Neuronal stem cell (in vitro differentiated cells): ENCODE measurements at regions not wholly inside any gene's neighbourhood (a gene's known extent, or its start where the extent isn't known, plus 50 kb on each side); places are given as distances from the start of the nearest gene placed in this dataset.

ENCODE experiments used
- DNase-seq: peaks from one replicate; pipeline ENCODE4 v3.0.0-alpha.2; 2013; ENCODE audit warnings: low spot score
- H2AFZ ChIP-seq: one replicate; pipeline ENCODE4 v1.6.1; 2013; ENCODE audit warnings: mild to moderate bottlenecking, low read length, inconsistent platforms
- H2AK5ac ChIP-seq: 2 replicates; pipeline ENCODE4 v1.6.1; 2013; ENCODE audit warnings: low read depth, mild to moderate bottlenecking, inconsistent platforms, low read length, moderate library complexity, mixed read lengths
- H2BK120ac ChIP-seq: 2 replicates; pipeline ENCODE4 v1.6.1; 2013; ENCODE audit warnings: low read depth, mild to moderate bottlenecking, inconsistent platforms, low read length, moderate library complexity, mixed read lengths
- H2BK12ac ChIP-seq: one replicate; pipeline ENCODE4 v1.6.1; 2013; ENCODE audit warnings: low read length, inconsistent platforms
- H2BK15ac ChIP-seq: 2 replicates; pipeline ENCODE4 v1.6.1; 2013; ENCODE audit warnings: mild to moderate bottlenecking, low read length, inconsistent platforms, mixed read lengths
- H2BK5ac ChIP-seq: one replicate; pipeline ENCODE4 v1.6.1; 2013; ENCODE audit warnings: inconsistent platforms, mild to moderate bottlenecking, low read length, moderate library complexity
- H3K14ac ChIP-seq: one replicate; pipeline ENCODE4 v1.6.1; 2013; ENCODE audit warnings: low read length, inconsistent platforms
- H3K18ac ChIP-seq: 2 replicates; pipeline ENCODE4 v1.6.1; 2013; ENCODE audit warnings: low read length, inconsistent platforms
- H3K23ac ChIP-seq: 2 replicates; pipeline ENCODE4 v1.6.1; 2013; ENCODE audit warnings: low read depth, mild to moderate bottlenecking, mixed read lengths, low read length, inconsistent platforms; ENCODE audit not compliant: poor library complexity
- H3K27ac ChIP-seq: replicated peaks from 3 replicates; pipeline ENCODE4 v1.5.1; 2013; ENCODE audit warnings: low read length, inconsistent platforms
- H3K27me3 ChIP-seq, 3 experiments: 2 replicates each; pipeline ENCODE4 v1.6.1; 2013; ENCODE audit warnings: low read length in 3 of 3, mild to moderate bottlenecking in 2 of 3, inconsistent platforms in 1 of 3, low read depth in 1 of 3, mixed read lengths in 1 of 3, moderate library complexity in 1 of 3; ENCODE audit not compliant: control insufficient read depth in 3 of 3, insufficient read depth in 3 of 3
- H3K36me3 ChIP-seq, 2 donors: replicated peaks in 1 of 2; 2 replicates each; pipeline ENCODE4 v1.6.1; 2013; ENCODE audit warnings: low read length in 2 of 2; ENCODE audit not compliant: control insufficient read depth in 2 of 2, insufficient read depth in 2 of 2
- H3K4ac ChIP-seq: 2 replicates; pipeline ENCODE4 v1.6.1; 2013; ENCODE audit warnings: inconsistent platforms, mild to moderate bottlenecking, low read length, moderate library complexity
- H3K4me1 ChIP-seq, 2 donors: 1 replicate in 1 of 2; 2 replicates in 1 of 2; pipeline ENCODE4 v1.6.1; 2013; ENCODE audit warnings: low read length in 2 of 2, low read depth in 1 of 2; ENCODE audit not compliant: control insufficient read depth in 2 of 2, insufficient read depth in 1 of 2
- H3K4me2 ChIP-seq: one replicate; pipeline ENCODE4 v1.6.1; 2013; ENCODE audit warnings: mild to moderate bottlenecking, low read length, inconsistent platforms; ENCODE audit not compliant: insufficient read depth, poor library complexity, severe bottlenecking
- H3K4me3 ChIP-seq, 2 donors: 2 replicates each; pipeline ENCODE4 v1.5.1; 2013; ENCODE audit warnings: low read length in 2 of 2, mild to moderate bottlenecking in 2 of 2, inconsistent platforms in 1 of 2, moderate library complexity in 1 of 2
- H3K79me1 ChIP-seq: one replicate; pipeline ENCODE4 v1.6.1; 2013; ENCODE audit warnings: low read depth, mild to moderate bottlenecking, inconsistent platforms, low read length, moderate library complexity
- H3K9ac ChIP-seq: one replicate; pipeline ENCODE4 v1.6.1; 2013; ENCODE audit warnings: mild to moderate bottlenecking, low read depth, low read length, inconsistent platforms; ENCODE audit not compliant: poor library complexity
- H3K9me3 ChIP-seq, 2 donors: replicated peaks in 1 of 2; 2 replicates each; pipeline versions ENCODE3 to v1.6.1; 2013; ENCODE audit warnings: low read length in 2 of 2, mild to moderate bottlenecking in 2 of 2, inconsistent platforms in 1 of 2, low read depth in 1 of 2, mixed read lengths in 1 of 2, moderate library complexity in 1 of 2; ENCODE audit not compliant: control insufficient read depth in 2 of 2, insufficient read depth in 1 of 2
- H4K8ac ChIP-seq: one replicate; pipeline ENCODE4 v1.6.1; 2013; ENCODE audit warnings: low read depth, mild to moderate bottlenecking, inconsistent platforms, low read length, moderate library complexity
- H4K91ac ChIP-seq: one replicate; pipeline ENCODE4 v1.6.1; 2013; ENCODE audit warnings: low read length, low read depth, mild to moderate bottlenecking, inconsistent platforms; ENCODE audit not compliant: poor library complexity
- WGBS, 2 donors: extraction: QIAGEN DNeasy Blood & Tissue Kit; methylation state at CpG; one replicate each; pipeline ENCODE4 v1.1.7; 2013; ENCODE audit warnings: missing lambda C conversion rate in 2 of 2, mixed read lengths in 1 of 2; ENCODE audit not compliant: insufficient read length in 2 of 2, insufficient replicate concordance in 1 of 2; ENCODE audit errors: extremely low coverage in 2 of 2; 5-methylcytosine and 5-hydroxymethylcytosine counted together

DNA sequence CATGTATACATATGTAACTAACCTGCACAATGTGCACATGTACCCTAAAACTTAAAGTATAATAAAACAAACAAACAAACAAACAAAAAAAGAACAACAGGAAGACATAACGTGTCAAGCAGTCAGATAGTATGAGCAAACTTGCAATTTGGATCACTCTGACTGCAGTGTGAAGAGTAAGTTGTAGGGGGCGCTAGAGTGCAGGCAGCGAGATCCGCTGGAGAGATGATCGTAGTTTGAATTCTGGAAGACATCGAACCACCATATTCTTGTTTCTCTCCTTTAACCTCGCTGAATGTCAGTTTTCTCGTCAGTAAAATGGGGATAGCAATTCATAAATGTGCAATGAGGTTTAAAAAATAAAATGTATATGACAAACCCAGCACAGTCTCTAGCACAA, 165.2 kb upstream of the LMCD1 start:
- Histone ChIP-seq H4K91ac (no peak overlapping the region), H2AFZ (no peak overlapping the region), H2BK5ac (no peak overlapping the region), H3K9me3 (peaks cover 0 to 1% of the 10 kb centered on the region in 2 donors), H3K36me3 (no peaks in the 10 kb centered on the region), H3K4me3 (no peak overlapping the region), H3K14ac (no peak overlapping the region), H3K79me1 (no peaks in the 10 kb centered on the region), H2BK120ac (no peak overlapping the region), H3K4me2 (no peak overlapping the region), H3K4me1 (no peaks in the 10 kb centered on the region), H2BK15ac (no peak overlapping the region), H3K27me3 (no peaks in the 10 kb centered on the region), H3K23ac (no peak overlapping the region), H3K27ac (no peak overlapping the region), H4K8ac (no peak overlapping the region), H2AK5ac (no peak overlapping the region), H3K18ac (no peak overlapping the region), H3K4ac (no peak overlapping the region), H2BK12ac (no peak overlapping the region), H3K9ac (no peak overlapping the region)
- DNase-seq = no peak
- WGBS, 2 donors = no CpG with 5 or more reads among the region's 8 CpGs

DNA sequence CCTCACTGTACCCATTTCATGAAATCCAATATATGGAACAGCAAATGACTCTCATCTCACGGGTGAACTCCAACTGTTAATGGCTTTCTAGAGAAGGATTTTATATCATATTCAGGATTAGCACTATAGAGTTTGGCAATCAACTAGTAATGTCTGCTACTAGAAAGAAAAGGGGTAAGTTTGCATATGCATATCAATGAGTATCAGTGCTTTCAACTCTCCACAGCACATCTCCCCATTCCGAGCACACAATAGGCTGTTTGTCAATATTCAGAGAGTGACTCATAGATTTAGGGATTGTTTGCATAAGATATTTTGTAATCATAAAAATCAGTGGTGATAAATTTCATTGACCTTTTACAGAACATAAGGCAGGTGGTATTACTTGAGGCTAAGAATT, 163.2 kb upstream of the LMCD1 start:
- H3K36me3 ChIP-seq = no peaks in the 10 kb centered on the region
- no peak overlapping the region for H3K27ac ChIP-seq
- no peaks in the 10 kb centered on the region for H3K27me3 ChIP-seq
- no peak overlapping the region for H3K4me2 ChIP-seq
- H2BK120ac ChIP-seq = no peak overlapping the region
- H3K9ac ChIP-seq = no peak overlapping the region
- no peak overlapping the region for H3K18ac ChIP-seq
- peaks cover 0 to 1% of the 10 kb centered on the region in 2 donors for H3K9me3 ChIP-seq
- H4K8ac ChIP-seq = no peak overlapping the region
- no peak overlapping the region for H4K91ac ChIP-seq
- no peaks in the 10 kb centered on the region for H3K4me1 ChIP-seq
- H2AFZ ChIP-seq = no peak overlapping the region
- H3K4me3 ChIP-seq = no peak overlapping the region
- H2BK5ac ChIP-seq = no peak overlapping the region
- WGBS, 2 donors = no CpG with 5 or more reads among the region's 2 CpGs
- H3K14ac ChIP-seq = no peak overlapping the region
- H3K23ac ChIP-seq = no peak overlapping the region
- no peak overlapping the region for H2AK5ac ChIP-seq
- H2BK15ac ChIP-seq = no peak overlapping the region
- H3K79me1 ChIP-seq = no peaks in the 10 kb centered on the region
- no peak overlapping the region for H3K4ac ChIP-seq
- H2BK12ac ChIP-seq = no peak overlapping the region
- no peak for DNase-seq

DNA sequence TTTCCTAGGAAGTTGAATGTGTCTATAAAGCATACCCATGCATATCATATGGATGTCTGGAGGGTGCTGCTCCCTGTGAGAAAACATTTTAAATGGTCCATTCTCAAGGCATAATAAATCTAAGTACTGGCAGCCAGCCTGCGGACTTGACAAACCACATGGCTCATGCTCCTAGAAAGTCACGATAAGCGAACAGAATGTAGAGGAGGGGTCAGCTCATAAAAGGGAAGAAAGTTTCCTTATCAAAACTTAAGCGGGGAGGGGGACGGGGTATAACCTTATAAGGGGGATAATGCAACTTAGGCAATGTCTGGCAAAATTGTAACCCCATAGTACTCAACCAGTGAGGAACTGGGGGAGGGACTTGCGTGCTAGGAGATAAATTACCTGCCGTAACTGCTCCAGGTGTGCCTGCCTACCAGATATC, 159.8 kb upstream of the LMCD1 start:
- Histone ChIP-seq H2AK5ac (no peak overlapping the region), H2BK5ac (no peak overlapping the region), H2BK120ac (no peak overlapping the region), H3K36me3 (no peaks in the 10 kb centered on the region), H3K9ac (no peak overlapping the region), H3K4me1 (no peaks in the 10 kb centered on the region), H2BK15ac (no peak overlapping the region), H2AFZ (no peak overlapping the region), H3K79me1 (no peaks in the 10 kb centered on the region), H3K4ac (no peak overlapping the region), H3K23ac (no peak overlapping the region), H3K18ac (no peak overlapping the region), H3K27ac (no peak overlapping the region), H3K14ac (no peak overlapping the region), H3K4me3 (no peak overlapping the region), H2BK12ac (no peak overlapping the region), H3K27me3 (no peaks in the 10 kb centered on the region), H4K8ac (no peak overlapping the region), H3K9me3 (peaks cover 0 to 5% of the 10 kb centered on the region in 2 donors), H3K4me2 (no peak overlapping the region), H4K91ac (no peak overlapping the region)
- no CpG with 5 or more reads among the region's 7 CpGs for WGBS, 2 donors
- no peak for DNase-seq

DNA sequence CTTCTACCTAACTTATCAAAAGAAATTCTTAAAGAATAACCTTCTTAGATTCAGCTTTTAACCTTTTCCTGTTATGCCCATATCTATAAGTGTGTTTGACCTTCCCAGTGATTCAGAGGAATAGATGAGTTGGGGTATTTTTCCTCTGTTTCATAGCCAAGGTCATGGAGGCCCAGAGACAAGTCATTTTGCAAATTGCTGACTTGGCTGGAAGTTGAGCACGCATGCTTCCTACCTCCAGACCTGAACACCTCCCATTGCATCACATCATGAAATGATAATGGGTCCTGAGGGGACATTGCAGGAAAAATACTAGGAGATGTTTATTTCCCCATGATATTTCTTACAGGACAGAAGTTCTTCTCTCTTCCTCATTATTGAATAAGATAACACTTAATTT, 158.6 kb upstream of the LMCD1 start:
- no peaks in the 10 kb centered on the region for H3K36me3 ChIP-seq
- WGBS, 2 donors = no CpG with 5 or more reads among the region's 1 CpG
- H3K4me2 ChIP-seq = no peak overlapping the region
- no peak overlapping the region for H2BK12ac ChIP-seq
- no peak overlapping the region for H2AK5ac ChIP-seq
- H3K4me3 ChIP-seq = no peak overlapping the region
- H3K9me3 ChIP-seq = peaks cover 0 to 5% of the 10 kb centered on the region in 2 donors
- no peak overlapping the region for H3K23ac ChIP-seq
- H2BK120ac ChIP-seq = no peak overlapping the region
- no peaks in the 10 kb centered on the region for H3K4me1 ChIP-seq
- H2AFZ ChIP-seq = no peak overlapping the region
- H3K4ac ChIP-seq = no peak overlapping the region
- H3K9ac ChIP-seq = no peak overlapping the region
- no peak overlapping the region for H3K14ac ChIP-seq
- H3K18ac ChIP-seq = no peak overlapping the region
- H3K27ac ChIP-seq = no peak overlapping the region
- DNase-seq = no peak
- no peak overlapping the region for H2BK15ac ChIP-seq
- H2BK5ac ChIP-seq = no peak overlapping the region
- H3K79me1 ChIP-seq = no peaks in the 10 kb centered on the region
- no peaks in the 10 kb centered on the region for H3K27me3 ChIP-seq
- H4K8ac ChIP-seq = no peak overlapping the region
- H4K91ac ChIP-seq = no peak overlapping the region
